ENCODE measurements at regions not wholly inside any gene's neighbourhood (a gene's known extent, or its start where the extent isn't known, plus 50 kb on each side); places are given as distances from the start of the nearest gene placed in this dataset.

DNA sequence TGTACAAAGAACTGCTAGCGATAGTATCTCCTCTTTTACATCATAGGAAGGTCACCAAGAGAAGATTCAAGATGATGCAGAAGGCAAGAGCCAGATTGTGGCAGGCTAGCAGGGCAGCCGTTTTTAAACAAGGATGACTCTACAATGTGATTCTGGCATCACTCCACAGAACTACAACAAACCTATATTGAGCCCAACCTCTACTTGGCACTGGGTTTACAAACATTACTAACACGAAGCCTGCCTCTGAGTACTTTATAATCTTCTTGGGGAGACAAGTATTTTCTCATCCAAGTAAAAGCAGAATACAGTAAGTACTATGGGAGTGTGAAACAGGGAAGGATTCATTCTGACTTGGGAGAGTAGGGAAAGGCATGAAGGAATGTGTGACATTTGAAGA lies 448.6 kb downstream of the ZNF608 start:
- TF ChIP-seq, protein P1, sequence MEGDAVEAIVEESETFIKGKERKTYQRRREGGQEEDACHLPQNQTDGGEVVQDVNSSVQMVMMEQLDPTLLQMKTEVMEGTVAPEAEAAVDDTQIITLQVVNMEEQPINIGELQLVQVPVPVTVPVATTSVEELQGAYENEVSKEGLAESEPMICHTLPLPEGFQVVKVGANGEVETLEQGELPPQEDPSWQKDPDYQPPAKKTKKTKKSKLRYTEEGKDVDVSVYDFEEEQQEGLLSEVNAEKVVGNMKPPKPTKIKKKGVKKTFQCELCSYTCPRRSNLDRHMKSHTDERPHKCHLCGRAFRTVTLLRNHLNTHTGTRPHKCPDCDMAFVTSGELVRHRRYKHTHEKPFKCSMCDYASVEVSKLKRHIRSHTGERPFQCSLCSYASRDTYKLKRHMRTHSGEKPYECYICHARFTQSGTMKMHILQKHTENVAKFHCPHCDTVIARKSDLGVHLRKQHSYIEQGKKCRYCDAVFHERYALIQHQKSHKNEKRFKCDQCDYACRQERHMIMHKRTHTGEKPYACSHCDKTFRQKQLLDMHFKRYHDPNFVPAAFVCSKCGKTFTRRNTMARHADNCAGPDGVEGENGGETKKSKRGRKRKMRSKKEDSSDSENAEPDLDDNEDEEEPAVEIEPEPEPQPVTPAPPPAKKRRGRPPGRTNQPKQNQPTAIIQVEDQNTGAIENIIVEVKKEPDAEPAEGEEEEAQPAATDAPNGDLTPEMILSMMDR (IDR thresholded peaks at IDR 0.05): no peak
- no peak for TF ChIP-seq POLR2A (IDR thresholded peaks at IDR 0.05)
